H1 (cell line): ENCODE measurements at regions not wholly inside any gene's neighbourhood (a gene's known extent, or its start where the extent isn't known, plus 50 kb on each side); places are given as distances from the start of the nearest gene placed in this dataset.

Source experiments
- CBX5 ChIP-seq: fragments of 300-800, 300-1000 bp; sonication (generic); IDR thresholded peaks from 2 replicates; pipeline ENCODE4 v1.7.1; 2016; ENCODE audit warnings: antibody characterized with exemption, low read length, low read depth
- FOSL1 ChIP-seq: IDR thresholded peaks from 2 replicates; pipeline ENCODE4 v1.6.1; 2011; ENCODE audit warnings: mild to moderate bottlenecking, low read depth, low read length, moderate library complexity; ENCODE audit not compliant: insufficient read depth
- RFX5 ChIP-seq: IDR thresholded peaks from 2 replicates; pipeline ENCODE4 v1.6.1; 2011; ENCODE audit warnings: low read depth, low read length, improper control_type of control experiment, borderline replicate concordance
- SIN3A ChIP-seq, 2 experiments: IDR thresholded peaks in 1 of 2; conservative IDR thresholded peaks in 1 of 2; 2 replicates each; pipeline ENCODE4 v1.6.1; 2011 to 2012; ENCODE audit warnings: low read length in 2 of 2, improper control_type of control experiment in 1 of 2, low read depth in 1 of 2, mild to moderate bottlenecking in 1 of 2
- TF ChIP-seq, protein P1 (sequence below): IDR thresholded peaks from 2 replicates; pipeline ENCODE4 v1.6.1; 2011; ENCODE audit warnings: low read length, improper control_type of control experiment
- TF ChIP-seq, protein P2 (sequence below): IDR thresholded peaks from 2 replicates; pipeline ENCODE4 v1.6.1; 2011; ENCODE audit warnings: low read depth, mild to moderate bottlenecking, low read length; ENCODE audit not compliant: insufficient read depth

DNA sequence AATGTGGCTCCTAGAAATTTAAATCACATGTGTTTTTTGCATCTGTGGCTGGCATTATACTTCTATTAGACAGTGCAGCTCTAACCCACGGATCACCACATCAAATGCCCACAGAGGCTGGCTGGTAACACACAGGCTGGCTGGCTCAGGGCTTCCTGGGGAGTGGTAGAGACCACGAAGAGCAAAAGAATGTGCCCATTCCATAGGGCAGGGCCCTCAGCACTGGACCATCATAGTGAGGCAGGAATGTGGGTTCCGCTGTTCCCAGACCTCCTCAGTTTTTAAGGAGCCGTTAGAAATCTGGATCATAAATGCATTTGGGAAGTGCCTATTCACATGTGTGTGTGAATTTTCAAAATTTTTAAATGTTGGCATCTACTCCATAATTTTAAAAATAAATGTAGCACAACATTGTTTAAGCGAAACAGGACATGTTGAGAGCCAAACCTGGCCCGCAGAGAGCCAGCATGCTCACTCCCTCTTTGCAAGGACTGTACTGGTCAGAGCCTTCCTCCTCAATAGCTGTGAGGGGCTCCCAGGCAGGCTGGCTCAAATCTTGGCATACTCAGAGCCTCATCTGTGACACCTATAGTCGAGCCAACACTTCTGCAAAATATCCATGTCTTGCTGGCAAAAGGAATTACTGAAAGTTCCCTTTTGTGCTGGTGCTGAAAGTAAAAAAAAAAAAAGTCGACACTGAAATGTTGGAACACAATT, 190.5 kb downstream of the FNDC1 start (continued):
- TF ChIP-seq, protein P1, sequence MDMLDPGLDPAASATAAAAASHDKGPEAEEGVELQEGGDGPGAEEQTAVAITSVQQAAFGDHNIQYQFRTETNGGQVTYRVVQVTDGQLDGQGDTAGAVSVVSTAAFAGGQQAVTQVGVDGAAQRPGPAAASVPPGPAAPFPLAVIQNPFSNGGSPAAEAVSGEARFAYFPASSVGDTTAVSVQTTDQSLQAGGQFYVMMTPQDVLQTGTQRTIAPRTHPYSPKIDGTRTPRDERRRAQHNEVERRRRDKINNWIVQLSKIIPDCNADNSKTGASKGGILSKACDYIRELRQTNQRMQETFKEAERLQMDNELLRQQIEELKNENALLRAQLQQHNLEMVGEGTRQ, result no peak
- TF ChIP-seq CBX5 (no peak), SIN3A (conservative IDR thresholded peaks at IDR 0.05 in 1 of 2, IDR thresholded peaks at IDR 0.05 in 1 of 2; ENCODE audit: low read depth in 1 of 2, low read length in 2 of 2) (no peak), RFX5 (no peak), FOSL1 (no peak)
- TF ChIP-seq, protein P2, sequence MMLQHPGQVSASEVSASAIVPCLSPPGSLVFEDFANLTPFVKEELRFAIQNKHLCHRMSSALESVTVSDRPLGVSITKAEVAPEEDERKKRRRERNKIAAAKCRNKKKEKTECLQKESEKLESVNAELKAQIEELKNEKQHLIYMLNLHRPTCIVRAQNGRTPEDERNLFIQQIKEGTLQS, result no peak
